Inferior parietal cortex (tissue), 1 donor: ENCODE measurements at regions not wholly inside any gene's neighbourhood (a gene's known extent, or its start where the extent isn't known, plus 50 kb on each side); places are given as distances from the start of the nearest gene placed in this dataset.
"Not testable (repeated sequence)": the region's sequence is repeated elsewhere in the genome, so short reads cannot be mapped to it uniquely, and the experiment has no call there.

ENCODE experiments used
- DNase-seq: peaks from one replicate; pipeline ENCODE4 v3.0.0-alpha.2; 2016; ENCODE audit errors: extremely low spot score

DNA sequence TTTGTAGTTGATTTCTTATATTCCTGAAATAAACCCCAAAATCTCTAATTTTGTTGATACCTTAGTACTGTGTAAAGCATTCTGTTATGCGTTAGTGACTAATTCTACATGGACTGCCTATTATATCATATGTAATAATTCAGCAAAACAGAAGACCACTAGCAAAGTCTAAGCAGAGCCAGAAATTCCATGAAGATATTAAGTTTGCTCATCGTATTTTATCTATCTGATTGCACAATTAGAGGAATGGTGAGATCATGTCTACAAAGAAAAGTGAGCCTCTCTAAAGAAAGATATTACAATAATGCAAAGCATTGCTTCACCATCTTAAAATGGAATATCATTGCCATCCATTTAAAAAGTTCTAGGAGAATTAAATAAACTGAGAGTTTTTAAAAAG lies 374.6 kb upstream of the SLC7A11 start:
- DNase-seq = no peak

DNA sequence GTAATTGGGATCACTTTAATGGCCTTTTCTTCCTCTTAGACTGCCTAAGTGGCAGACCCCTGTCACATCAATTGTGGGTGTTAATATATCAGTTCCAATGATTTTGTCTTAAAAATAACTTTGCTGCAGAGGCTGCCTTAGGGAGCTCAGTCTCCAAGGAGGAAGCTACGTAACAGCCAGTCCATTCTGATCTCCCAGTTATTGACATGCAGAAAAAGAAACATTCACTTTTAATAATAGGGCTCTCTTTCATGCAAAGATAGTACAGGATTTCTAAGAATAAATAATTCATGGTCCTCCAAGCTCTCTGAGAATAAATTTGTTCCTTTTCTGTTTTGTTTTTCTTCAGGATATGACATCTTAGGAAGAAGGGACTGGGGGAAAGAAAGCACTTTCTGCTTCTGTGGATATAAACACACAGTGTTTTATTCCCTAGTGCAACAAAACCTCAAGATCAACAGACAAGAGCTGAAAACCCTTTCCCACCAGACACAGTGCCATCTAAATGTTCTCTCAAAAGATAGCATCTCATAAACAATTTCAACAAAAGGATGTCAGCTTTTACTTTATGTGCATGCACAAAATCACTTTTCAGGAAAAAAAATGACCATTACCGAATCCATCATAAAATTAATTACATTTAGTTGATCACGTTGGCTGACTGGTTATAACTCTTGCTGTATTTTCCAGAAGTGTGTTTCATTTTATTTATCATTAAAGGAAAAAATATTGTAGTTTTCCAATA lies 372.4 kb upstream of the SLC7A11 start:
- DNase-seq = no peak

DNA sequence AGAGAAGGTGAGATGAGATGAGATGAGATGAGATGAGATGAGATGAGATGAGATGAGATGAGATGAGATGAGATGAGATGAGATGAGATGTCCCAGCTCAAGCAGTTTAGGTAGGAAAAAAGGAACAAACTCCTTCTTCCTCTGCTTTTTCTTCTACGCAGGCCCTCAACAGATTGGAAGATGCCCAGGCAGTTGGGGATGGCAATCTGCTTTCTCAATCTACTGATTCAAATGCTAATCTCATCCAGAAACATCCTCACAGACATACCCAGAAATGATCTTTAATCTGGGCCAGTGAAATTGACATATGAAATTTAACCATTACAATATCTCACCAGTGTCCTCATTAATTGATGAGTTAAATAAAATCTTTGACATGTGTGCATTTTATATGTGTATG lies 370.3 kb upstream of the SLC7A11 start:
- DNase-seq = no peak

DNA sequence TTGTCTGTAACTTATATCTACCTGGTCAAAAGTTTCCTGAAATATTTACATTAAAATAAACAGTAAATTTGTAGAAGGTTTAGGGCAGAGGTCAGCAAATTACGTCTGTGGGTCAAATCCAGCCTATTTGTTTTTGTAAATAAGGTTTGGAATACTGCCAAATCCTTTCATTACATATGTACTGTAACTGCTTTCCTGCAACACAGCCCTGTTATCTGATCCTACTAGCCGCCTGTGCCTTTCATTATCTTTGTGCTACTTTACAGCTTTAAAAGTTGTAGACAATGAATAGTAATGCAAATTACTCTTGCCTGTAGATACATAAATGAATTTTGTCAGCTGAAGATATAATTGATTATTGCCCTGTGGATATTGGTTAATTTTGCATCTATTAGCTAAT lies 369.6 kb upstream of the SLC7A11 start:
- DNase-seq = no peak

DNA sequence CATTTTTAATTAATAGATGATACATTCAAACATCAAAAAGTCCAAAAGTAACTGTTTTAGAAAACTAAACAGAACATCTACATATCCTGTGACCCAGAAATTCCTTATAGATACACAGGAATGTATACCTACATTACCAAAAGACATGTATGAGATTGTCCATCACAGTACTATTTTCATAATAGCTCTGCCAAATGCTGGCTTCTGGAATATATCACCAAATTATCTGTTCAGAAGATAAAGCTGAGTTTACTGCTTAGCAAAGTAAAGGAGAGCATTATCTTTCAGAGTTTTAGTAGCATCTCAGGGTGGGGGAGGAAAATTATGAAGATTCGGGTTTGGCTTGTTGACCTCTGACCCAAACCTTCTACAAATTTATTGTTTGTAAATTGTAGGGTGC lies 368.9 kb upstream of the SLC7A11 start:
- no peak for DNase-seq

DNA sequence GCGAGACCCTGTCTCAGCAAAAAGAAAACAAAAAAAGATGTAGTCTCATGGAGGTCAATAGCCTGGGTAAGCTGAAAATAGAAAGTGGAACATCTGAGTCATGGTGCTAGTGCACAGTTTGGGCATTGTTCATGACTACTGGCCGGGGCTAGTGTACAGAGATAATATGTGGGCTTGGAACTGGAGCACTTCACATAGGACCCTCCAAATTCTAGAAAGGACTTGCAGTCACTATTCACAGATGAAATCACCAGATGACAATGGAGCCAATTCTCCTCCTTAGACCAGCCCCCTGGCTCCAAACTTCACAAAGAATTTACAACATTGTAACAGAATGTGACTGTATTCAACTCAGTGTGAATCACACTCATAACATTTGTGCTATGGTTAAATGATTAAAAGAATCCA lies 367.8 kb upstream of the SLC7A11 start:
- no peak for DNase-seq

DNA sequence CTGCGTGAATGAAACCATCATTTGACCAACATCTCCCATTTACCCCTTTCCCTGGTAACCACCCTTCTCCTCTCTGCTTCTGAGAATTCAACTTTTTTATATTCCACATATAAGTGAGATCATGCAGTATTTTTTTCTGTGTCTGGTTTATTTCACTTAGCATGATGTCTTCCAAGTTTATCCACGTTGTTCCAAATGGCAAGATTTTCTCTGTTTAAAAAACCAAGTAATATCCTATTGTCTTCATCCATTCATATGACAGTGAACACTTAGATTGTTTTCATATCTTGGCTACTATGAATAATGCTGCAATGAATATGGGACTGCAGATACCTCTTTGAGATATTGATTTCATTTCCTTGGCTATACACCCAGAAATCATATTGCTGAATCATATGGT lies 362.4 kb upstream of the SLC7A11 start:
- DNase-seq = no peak

DNA sequence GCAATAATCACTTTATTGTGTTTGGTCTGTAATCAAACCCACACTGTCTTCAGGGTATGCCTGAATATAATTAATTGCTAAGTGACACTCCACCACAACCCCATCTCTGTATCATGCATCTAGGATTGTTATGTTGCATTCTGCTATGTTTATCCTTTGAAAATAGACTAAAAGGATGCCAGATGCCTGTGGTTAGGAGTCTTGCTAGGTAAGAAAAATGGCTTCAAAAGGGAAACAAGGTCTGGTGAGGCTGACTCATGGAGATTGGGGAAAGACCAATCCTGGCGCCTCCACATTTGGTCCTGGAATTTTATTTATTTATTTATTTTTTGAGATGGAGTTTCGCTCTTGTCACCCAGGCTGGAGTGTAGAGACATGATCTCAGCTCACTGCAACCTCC lies 360.5 kb upstream of the SLC7A11 start:
- DNase-seq = no peak

DNA sequence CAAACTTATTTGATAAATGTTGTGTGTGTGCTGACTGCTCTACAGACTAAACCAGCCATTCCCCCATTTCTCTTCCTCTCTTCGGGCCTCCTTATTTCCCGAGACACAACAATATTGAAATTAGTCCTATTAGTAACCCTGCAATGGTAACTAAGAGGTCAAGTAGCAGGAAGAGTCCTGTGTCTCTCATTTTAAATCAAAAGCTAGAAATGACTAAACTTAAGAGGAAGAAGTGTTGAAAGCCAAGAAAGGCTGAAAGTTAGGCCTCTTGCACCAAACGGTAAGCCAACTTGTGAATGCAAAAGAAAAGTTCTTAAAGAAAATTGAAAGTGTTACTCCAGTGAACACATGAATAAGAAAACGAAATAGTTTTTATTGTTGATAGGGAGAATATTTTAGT lies 357.8 kb upstream of the SLC7A11 start:
- no peak for DNase-seq

DNA sequence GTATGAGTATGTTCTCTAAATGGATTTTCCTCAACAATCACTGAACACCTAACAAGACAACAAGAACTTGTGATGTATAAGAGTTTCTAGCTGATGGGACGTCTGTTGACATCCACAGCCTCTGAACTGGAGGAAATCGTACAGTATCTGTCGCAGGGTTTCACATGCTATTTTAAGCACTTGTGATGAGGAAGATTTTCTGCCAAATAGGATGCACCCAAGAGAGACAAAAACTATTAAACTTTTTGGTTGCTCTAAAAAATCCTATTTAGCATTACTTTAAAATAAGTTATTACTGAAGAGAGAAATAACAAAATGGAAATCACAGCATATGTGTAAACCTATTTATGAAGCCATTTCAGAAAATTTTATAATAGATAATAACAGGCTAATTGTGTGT lies 356.1 kb upstream of the SLC7A11 start:
- DNase-seq = no peak

DNA sequence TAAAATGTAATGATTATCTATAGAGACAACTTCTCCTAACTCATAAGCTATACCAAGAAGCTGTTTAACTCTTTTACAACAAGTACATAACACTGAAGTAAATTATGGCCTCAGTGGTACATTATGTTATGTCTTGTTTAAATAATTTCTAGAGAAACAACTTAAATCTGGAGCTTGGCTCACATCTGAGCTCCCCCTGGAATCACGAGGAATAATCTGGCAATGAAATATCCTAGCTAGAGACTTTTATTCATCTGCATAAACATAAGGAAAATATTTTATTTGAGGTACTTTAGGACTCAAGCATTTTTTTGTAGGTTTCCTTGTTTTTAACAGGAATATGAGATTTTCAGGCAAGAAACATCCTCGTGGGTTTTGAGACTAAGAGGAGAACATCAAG lies 354.7 kb upstream of the SLC7A11 start:
- DNase-seq = no peak

DNA sequence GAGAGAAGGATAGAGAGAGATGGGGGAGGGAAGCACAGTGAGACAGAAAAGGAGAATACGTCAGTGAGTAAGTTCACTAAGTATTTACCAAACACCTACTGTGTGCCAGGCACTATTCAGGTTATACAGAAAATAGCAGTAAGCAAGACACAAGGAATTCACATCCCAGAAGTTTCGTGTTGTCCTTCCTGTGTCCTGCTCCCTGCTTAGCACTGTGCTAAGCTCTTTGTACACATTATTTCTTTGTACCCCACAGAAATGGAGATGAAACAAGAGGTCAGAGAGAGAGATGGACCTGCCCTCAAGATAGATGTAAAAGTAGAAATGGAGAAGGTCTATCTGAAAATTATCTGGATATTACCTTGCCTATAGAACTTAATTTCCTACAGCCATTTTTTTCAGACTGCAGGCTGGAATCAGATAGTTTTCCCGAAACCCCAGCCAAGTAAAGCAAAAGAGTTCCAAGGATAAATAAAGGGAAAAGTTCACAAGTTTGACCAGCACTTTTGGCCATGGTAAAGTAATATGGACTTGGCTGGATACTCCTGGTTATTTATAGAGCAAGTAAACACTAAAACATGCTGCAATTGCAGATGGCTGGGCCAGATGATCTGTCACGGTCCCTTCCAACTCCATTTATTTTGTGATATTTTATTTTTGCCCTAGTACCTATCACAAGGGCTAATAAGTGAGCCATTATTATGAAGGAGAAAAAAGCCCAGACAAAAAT lies 353.7 kb upstream of the SLC7A11 start:
- DNase-seq = no peak

DNA sequence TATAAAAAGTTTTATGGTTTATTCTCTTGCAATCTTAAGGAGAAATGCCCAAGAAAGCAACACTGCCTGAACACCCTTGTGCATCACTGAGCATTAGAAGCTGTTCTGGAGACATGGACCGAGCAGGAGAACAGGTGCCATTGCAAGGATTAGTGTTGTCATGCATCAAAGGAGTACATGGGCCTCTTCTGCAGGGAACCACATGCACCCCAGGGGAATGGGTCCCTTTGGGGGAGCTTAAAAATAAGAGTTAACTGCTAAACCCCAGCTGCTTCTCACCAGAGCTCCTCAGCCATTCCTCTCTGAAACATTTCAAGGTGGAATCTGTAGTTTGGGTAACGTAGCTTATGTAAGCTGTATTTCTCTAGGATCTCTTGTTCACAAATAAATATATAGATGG lies 353.0 kb upstream of the SLC7A11 start:
- DNase-seq = no peak

DNA sequence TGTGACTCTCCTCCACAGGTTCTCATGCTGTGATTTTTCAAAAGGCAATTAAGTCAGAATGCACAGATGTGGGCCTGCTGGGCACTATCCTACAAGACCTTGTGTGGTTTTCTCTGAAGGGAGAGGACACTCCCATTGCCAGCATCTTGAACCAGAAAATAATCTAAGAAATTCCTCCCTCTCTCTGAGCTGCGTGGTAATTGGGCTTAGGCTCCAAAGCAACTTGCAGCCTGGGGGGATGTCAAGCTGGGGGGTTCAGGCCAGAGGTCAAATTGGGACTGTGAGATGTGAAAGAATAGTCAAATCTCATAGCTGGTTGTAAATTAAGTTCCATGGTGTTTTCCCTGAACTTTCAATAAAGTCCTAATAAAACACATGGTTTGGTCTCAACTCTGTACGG lies 350.6 kb upstream of the SLC7A11 start:
- DNase-seq = no peak

DNA sequence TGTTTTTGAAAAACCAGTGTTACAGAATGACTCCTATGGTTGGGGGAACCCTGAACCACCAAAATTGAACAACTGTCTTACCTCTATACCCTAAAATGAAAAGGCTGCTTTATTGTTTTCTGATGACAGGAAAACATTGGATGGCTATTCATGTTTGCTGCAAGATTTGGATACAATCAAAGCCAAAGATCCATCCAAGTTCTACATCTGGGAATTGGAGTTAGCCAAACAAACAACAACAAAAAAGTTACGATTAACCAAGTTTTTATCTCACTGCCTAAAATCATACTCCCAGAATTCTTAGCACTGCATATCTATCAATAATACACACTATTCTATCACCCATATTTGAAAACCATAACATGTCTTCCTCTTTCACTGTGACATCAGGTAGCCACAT lies 349.7 kb upstream of the SLC7A11 start:
- DNase-seq = no peak

DNA sequence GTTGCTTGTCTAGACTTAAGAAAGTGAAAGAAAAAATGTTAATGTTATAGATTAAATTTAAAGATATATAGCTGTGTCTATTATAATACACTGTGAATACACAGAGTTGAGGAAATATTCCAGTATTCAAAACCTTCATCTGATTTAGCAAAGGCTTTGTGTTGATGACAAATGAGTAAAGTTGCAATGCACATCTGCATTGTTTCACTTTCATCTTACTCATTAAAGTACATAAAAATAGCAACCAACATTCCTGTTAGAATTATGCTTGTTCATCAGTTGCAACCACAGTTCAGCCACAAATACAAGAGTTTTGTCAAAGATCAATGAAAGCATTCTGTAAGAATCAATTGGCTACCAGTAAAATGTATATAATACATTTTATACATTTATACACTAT lies 346.4 kb upstream of the SLC7A11 start:
- no peak for DNase-seq

DNA sequence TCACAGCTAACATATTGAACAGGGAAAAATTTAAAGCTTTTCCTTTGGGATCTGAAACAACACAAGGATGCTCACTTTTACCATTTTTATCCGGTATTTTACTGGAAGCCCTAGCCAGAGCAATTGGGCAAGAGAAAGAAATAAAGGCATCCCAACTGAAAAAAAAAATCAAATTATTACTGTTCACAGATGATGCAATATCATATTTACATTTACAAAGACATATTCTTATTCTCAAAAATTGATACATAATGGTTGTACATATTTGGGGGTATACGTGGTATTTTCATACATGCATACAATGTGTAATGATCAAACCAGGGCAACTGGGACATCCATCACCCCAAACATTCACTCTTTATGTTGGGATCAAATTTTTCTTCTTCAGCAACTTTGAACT lies 337.0 kb upstream of the SLC7A11 start:
- no peak for DNase-seq

DNA sequence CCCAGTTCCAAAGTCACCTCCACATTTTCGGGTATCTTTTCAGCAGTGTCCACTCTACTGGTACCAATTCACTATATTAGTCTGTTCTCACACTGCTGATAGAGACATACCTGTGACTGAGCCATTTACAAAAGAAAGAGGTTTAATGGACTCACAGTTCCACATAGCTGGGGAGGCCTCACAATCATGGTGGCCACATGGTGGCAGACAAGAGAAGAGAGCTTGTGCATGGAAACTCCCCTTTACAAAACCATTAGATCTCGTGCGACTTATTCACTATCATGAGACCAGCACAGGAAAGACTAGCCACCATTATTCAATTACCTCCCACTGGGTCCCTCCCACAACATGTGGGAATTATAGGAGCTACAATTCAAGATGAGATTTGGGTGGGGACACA lies 335.7 kb upstream of the SLC7A11 start:
- DNase-seq = not testable (repeated sequence)

DNA sequence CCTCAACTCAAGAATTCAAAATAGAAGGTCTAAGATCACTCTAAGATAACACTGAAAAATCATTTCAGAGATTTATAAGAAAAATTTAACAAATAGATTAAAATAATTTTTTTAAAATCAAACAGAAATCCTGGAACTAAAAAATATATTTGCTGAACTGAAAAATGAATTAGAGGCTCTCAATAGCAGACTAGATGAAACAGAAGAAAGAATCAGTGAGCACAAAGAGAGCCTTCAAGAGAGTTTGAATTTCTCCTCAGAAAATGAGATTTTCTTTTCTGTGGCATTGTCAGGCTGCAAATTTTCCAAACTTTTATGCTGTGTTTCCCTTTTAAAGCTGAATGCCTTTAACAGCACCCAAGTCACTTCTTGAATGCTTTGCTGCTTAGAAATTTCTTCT lies 335.0 kb upstream of the SLC7A11 start:
- DNase-seq = no peak

DNA sequence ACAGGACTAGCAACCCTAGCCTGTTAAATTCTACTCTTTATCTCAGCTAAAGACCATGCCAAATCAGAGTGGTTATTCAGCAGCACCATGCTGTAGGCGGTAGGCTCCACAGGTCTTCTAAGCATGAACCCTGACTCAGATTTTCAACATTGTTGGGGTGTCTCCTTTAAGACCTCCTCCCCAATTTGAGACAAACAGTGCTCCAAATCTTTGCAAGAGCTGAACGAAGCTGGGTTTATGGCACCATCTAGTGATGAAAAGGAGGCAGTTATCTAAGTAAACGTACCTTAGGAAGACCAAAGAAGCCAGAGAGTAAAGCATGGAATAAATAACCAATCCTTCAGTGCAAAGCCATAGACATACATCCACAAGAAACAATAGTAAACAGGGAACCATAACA lies 334.5 kb upstream of the SLC7A11 start:
- no peak for DNase-seq

DNA sequence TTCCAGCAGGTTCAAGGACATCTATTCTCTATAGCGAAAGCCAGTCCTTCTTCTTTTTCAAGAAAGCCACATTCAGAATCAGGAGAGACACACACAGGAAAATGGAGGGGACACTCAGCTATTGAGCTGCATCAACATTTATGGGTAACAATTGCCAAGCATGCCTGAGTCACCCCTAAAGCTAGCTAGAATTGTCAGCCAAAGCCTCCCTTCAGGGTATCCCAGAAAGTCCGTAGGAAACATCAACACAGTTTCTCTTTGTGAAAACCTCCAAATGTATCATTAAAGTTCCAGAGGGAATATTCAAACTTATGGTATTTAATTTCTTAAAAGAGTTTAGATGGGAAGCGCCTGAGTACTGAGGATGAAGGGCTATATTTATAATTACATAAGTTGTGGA lies 331.1 kb upstream of the SLC7A11 start:
- no peak for DNase-seq

DNA sequence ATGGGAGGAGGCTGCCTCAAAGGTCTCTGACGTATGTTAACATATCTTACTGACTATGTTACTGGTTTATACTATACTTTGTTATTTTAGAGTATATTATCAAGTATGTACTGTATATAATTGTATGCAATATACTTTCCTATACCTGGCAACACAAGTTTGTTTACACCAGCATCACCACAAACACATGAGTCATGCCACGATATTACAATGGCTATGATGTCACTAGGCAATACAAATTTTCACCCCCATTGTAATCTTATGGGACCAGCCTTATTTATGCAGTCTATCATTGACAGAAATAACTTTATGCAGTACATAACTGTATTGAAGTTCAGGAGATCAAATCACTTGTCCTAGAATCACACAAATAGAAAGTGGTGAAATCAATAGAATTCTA lies 329.9 kb upstream of the SLC7A11 start:
- no peak for DNase-seq

DNA sequence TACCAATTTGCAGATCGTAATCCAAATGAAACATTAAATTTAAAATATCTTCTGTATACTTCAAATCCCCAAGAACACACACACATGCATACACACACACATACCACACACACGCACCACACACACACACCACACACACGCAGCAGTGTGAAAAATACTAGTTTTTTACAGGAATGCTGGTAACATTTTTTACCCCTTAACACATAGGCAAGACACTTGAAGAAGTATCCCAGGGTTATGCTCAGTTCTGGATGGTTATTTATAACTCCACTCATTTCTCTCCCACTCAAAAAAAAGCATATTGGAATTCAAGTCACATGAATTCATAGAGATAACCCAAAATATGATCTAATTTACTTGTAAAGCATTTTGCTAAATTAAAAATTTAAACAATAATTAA lies 325.5 kb upstream of the SLC7A11 start:
- no peak for DNase-seq

DNA sequence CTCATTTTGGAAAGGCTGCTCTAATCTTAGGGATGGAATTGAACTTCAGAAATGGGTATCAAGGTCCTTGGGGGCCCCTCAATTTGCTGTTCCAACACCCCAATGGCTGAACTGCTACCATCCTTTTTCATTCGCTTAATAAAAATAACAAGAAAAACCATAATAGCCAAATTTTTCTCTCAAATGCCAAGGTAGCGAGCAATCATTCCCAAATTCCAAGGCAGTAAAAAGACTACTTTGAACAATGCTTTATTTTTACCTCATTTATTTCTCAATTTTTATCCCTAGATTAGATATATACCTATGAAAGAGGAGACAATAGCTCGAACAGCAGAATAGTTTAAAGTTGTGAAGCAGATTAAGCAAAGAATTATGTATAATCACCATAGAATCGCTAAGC lies 323.4 kb upstream of the SLC7A11 start:
- no peak for DNase-seq
